ENCODE measurements at regions not wholly inside any gene's neighbourhood (a gene's known extent, or its start where the extent isn't known, plus 50 kb on each side); places are given as distances from the start of the nearest gene placed in this dataset.
A peak's percentile ranks its signal among the peaks of the same experiment; 100 is the strongest.
"Not testable (repeated sequence)": the region's sequence is repeated elsewhere in the genome, so short reads cannot be mapped to it uniquely, and the experiment has no call there.

DNA sequence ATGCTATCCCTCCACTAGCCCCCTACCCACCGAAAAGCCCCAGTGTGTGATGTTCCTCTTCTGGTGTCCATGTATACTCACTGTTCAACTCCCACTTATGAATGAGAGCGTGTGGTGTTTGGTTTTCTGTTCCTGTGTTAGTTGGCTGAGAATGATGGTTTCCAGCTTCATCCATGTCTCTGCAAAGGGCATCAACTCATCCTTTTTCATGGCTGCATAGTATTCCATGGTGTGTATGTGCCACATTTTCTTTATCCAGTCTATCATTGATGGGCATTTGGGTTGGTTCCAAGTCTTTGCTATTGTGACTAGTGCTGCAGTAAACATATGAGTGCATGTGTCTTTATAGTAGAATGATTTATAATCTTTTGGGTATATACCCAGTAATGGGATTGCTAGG, 599.3 kb upstream of the B3GAT1 start:
- DNase-seq (ENCODE audit: low read depth), result not testable (repeated sequence)

DNA sequence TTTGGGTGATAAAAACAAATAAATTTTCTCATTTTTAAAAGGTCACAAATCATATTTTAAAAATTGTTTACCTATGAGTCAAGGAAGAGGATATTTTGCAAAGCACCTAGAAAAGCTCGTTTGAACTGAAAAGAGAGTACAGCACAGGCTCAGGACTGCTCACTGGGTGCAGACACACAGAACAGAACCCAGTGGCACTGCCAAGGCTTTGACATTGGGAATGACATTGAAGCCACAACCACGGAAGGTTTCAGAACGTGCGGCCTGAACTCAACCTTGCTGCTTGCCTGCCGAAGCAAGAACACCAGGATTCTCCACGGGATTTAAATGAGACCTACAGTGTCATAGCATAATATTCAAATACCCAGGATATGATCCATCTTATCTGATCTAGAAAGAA, 597.1 kb upstream of the B3GAT1 start:
- no peak for DNase-seq (ENCODE audit: low read depth)

DNA sequence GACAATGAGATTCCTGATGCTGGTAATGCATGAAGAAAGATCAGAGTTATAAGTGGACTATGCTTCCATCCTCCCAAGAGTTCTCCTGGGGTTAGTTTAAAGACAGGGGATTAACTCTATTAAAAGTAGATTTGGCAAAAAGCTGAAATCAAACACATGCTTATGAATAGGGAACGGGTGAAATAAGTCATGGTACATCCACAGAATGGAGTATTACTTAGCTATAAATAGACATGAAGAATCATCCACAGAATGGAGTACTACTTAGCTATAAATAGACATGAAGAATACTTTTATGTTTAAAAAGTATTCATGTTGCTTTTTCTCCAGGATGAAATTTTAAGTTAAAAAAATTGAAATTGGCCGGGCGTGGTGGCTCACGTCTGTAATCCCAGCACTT, 596.4 kb upstream of the B3GAT1 start:
- no peak for DNase-seq (ENCODE audit: low read depth)

DNA sequence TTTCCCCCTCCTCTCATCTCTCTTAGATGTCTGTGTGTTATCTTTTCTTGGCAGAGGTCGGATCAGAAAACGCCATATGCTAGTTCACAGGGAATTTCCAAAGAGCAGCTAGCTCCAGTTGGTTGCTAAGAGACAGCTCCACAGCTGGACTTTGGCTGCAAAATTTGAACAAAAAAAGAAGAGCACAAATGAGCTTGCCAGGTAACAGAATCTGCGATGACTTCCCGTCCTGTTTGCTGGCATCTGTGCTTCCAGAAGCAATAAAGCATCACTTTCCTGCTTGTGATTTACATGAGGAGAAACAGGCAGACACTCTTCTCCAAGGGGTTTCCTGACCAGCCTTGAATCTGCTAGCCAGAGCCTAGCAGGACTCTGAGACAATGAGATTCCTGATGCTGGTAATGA, 596.0 kb upstream of the B3GAT1 start:
- peak; percentile 31 for DNase-seq (ENCODE audit: low read depth)

DNA sequence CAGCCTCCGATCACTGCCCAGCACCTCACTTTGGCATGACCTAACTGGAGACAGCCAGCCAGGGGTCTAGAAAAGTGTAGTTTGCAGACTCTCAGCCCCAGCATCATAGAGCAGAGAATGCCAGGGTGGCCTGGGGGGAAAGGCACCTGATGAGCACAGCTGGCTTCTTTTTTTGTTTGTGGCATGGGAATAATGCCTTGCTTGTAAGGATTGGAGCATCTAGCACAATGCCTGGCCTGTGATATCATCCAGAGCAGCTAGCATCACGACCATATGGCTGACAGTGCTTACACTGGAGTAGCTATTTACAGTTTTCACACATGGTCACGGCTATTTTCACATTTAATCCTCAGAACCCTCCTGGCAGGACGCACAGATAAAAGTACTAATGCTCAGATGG, 594.8 kb upstream of the B3GAT1 start:
- DNase-seq (ENCODE audit: low read depth), result no peak

DNA sequence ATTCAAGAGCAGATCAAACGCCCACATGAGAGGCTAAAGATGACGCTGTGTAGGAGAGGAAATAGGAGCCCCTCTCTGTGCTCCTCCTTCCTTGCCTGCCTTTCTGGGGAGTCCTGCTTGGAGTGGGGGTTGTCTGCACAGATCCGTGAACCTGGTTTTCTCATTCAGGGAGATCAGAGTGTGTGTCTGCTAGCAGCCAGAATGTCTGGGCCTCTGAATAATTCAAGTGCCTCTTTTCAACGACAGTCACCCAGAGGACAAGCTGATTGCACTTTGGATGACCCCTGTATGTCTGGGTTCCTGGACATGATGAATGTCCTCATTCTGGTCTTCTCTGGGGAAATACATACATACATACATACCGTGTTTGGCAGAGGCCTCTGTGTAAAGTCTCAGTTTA, 592.5 kb upstream of the B3GAT1 start:
- no peak for DNase-seq (ENCODE audit: low read depth)

DNA sequence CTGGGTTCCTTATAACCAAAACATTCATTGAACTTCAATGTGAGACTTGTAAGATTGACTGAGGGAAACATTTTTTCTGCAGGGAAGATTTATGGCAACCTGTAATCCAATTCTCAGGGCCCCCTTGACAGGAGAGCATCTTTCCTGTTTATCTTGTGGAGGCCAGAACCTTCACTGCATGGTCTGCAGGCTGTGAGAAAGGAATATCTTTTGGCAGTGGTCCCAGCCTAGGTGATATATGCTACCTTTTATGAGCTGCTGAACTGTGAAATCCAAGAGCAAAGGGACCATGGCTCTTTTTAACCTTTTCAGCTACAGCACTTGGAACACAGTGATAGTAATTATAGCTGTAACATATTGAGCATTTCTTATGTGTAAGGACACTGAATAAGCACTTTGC, 590.2 kb upstream of the B3GAT1 start:
- DNase-seq (ENCODE audit: low read depth), result no peak

DNA sequence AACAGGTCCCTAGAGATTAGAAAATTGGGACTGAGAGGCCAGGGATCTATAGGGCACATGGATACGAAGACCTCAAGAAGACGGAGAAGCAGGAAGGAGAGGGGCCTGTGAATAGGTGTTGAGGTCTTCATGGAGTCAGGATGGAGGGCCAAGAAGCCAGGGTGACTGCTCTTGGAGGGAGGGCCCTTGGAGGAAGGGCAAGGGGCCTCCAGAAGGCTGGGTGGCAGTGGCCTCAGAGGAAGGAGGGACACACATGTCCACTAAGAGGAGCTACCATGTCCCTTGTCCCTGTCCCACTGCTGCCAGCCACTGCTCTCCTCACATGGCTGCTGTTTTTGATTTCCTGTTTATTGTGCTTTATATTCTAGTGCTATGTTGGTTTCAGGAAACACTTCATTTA, 589.5 kb upstream of the B3GAT1 start:
- no peak for DNase-seq (ENCODE audit: low read depth)

DNA sequence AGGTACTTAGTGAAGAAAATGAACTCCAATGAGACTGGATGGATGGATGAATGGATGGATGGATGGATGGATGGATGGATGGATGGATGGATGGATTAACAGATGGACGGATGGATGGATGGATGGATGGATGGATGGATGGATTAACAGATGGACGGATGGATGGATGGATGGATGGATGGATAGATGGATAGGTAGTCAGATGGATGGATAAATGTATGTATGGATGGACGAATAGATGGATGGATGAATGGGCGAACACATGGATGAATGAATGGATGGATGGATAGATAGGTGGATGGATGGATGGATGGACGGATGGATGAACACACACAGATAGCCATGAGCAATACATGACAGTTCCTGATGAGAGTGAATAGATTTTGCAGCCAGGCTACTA, 589.0 kb upstream of the B3GAT1 start:
- DNase-seq (ENCODE audit: low read depth), result not testable (repeated sequence)

DNA sequence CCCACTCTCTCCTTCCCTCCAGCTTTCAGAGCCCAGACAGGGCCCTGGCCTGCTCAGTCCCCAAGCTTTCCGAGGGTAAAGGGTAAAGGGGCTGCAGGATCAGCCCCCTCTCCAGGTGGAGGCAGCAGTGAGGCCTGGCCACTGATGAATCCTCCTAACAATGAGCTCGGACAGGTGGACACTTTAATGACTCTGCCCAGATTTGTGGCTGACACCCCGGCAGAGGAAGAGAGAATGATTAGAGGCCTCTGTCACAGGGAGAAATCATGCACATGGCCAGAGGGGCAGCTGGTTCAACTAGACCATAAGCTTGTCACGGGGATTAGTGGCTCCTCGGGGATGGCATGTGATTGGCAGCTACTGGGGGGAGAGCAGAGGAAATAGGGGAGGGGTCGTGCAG, 587.5 kb upstream of the B3GAT1 start:
- DNase-seq (ENCODE audit: low read depth), result no peak

DNA sequence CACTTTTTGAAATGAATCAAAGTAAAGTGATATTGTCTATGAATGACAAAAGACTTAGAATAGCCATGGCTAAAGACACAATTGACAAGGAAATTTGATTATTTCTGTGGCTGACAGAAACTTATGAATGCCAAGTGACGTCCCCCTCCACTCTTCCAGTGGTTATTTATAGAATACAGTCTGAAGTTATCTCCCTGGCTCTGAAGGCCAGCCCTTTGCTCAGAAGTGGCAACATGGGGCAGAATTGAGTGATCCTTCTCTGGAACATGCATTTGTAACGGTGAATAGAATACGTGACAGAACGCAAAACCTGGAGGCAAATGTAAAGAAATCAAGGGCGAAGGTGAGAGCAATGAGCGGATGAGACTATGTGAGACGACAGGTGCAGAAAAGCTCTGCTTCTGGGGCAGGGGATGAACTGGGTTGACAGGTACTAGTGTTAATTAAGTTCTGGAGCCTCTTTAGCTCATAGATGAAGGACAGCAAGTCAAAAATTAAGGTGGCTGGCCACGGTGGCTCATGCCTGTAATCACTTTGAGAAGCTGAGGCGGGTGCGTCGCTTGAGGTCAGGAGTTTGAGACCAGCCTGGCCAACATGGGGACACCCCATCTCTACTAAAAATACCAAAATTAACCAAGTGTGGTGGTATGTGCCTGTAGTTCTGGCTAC, 585.7 kb upstream of the B3GAT1 start:
- no peak for DNase-seq (ENCODE audit: low read depth)

DNA sequence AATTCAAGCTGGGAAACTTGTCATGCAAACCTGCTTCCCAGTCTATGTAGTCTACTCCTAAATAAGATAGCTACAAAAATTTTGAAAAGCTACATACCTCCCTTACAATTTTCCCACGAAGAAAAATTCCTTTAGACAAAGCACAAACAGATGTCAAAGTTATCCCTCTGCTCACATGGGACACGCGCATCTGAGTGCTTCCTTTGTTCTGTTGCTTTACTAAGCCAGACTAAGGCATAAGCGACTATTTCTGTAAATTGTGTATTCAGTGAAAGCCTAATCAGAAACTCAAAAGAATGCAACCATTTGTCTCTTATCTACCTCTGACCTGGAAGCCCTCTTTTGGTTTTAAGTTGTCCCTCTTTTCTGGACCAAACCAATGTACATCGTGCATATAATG, 583.7 kb upstream of the B3GAT1 start:
- DNase-seq (ENCODE audit: low read depth), result no peak

DNA sequence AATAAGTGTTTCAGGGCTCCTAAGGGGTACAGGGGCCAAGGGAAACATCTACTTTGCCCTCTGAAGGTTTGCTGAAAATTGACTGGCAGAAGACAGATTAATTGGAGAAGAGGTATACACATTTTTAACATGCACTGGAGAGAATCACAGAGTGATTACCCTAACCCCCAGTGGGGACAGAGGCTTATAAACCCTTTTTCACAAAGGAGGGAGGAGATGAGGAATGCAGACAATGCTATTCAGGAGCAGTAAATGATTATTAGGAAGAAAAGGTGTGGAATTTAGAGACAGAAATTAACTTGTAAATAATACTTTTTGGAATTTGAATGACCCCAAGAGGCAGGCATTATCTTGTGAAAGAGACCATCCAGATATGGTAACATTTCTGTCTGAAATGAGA, 582.4 kb upstream of the B3GAT1 start:
- DNase-seq (ENCODE audit: low read depth), result no peak

DNA sequence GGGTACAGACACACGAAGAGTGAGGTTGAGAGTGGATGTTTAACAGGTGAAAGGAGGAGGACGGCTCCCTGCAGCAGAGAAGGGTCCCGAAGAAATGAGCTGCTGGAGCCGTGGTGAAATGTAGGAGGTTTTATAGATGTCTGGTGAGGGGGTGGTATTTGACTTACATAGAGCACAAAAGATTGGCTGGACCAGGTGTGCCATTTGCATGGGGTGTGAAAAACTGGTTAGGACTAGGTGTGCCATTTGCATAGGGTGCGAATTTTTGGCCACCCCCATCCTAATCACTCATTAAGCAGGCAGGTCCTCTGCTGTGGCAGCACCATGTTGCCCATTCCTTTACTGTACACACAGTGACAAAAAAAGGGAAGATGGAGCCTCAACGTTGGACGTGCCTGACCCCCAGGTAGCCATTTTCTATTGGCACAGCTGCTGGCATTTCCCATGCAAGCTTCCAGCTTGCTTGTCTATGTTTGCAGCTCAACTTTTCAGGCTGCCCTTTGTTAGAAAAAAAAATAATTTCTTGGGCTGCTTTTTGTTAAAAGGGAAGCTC, 581.7 kb upstream of the B3GAT1 start:
- DNase-seq (ENCODE audit: low read depth), result no peak

DNA sequence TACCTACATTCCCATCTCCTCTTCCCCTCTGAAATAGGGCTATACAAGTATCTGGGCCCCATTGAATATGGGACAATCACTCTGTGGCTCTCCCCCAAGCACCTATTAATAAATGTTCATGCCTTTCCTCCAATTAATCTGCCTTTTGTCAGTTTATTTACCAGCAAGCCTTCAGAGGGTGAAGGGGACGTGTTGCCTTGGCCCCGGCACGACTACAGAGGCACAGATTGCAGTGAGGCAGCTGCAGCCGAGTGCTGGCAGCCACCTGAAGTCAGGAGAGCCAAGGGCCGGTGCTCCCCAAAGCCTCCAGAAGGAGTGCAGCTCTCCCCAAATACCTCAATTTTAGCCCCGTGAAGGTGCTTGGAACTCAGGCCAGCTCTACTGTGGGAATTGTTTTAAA, 580.9 kb upstream of the B3GAT1 start:
- no peak for DNase-seq (ENCODE audit: low read depth)

DNA sequence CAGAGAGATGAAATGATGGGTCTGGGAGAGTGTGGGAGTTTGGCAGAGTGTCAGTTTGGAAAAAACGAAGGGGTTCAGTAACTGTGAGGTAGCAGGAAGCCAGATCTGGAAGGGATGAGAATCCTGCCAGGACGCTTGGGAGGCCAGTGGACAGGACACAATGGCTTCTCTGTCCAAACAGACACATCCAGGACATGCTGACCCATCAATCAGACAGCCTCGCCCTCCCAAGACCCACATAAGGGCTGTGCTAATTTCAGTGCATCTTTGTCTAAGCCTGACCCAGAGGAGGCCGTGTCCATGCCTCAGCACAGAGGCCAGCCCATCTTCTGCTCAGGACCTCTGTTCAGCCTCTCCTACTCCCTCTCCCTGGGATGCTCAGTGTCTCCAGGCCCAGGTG, 576.5 kb upstream of the B3GAT1 start:
- no peak for DNase-seq (ENCODE audit: low read depth)

DNA sequence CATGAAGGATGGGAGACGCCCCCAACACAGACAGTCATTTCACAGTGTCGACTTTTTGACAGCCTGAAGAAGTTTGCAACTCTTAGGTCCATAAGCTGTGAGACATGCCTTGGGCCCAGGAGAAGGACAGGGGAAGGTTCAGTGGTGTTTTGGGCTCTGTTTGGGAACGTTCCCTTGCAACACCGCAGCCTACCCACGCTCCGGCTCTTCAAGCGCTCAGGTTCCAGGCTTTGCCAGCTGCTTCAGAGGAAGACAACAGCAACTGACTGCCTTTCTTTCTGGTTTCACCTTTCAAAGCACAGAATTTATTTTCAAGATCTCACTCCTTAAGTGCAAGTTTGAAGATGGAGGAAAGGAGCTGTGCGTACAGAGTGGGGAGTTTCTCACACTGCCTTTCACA, 575.8 kb upstream of the B3GAT1 start:
- DNase-seq (ENCODE audit: low read depth), result no peak

DNA sequence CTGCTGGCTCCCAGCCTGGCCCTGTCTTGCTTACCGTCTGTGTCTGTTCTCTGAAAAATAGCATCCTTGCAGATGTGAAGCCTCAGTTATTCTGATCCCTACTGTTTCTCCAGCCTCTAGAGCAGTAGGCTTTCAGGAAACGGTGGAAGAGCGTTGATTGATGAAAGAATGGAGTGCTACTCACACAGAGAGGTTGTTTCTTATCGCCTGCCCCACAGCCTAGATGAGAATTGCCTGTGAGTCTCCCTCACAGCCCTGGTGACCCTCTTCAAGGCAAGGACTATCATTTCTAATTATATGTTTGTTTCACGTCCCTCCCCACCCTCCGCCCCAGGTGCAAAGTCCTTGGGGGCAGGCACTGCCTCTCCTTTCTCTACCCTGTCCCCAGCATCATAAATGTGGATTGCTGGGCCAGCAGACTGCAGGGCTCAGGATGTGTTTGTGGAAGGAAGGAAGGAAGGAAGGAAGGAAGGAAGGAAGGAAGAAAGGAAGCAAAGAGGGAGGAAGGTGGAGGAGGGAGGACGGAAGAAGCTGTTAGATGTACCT, 575.3 kb upstream of the B3GAT1 start:
- no peak for DNase-seq (ENCODE audit: low read depth)

DNA sequence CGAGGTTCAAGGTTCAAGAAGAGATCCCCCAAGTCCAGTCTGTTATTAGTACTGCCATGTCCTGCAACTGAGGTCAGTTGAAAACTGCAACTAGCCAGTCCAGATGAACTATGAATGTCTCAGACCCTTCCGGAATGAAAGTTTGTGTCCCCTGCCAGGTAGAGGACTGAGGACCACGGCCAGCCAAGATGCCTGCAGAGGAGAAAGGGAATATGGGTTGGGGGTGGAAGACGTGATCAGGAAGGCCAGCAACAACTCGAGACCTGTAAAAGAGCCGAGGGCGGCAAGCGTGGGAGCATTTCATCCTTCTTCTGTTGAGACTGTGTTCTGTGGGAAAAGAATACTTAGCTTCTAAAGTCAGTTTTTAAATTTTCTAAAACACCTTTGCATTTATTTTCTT, 572.4 kb upstream of the B3GAT1 start:
- DNase-seq (ENCODE audit: low read depth), result no peak

DNA sequence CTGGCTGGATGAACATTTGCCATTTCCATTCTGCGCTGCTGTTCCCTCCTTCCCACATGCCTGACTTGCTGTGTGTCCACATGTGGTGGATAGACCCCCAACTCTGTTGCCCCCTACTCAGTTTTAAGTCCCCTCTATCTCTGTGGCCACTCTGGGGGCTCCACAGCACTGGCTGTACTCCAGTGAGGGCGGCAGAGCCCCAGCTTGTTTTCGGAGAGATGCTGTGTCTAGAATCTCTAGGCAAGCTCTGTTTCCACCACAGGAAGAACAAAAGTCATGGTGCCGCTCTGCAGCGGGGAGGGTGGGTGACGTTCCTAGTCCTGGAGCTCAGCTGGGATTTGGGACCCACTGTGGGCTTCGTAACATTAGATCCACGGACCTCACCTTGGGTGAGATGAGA, 570.4 kb upstream of the B3GAT1 start:
- DNase-seq (ENCODE audit: low read depth), result not testable (repeated sequence)

DNA sequence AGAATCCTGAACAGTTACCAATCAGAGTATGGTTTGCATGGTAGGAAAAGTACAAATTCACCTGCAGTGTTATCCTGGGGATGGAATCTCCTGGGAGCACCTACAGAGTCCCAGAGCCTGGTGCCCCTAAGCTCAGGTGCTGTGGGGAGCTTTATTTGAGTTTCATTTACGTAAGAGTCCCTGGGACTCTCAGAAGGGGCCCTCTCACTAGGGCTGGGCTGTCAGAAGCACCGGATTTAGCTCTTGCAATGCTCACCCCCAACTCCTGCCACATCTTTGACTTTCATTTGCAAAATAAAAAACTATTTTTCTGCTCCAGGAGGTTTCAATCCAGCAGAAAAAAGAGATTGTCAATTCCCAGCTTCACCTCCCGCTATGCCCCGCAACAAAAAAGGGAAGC, 569.8 kb upstream of the B3GAT1 start:
- DNase-seq (ENCODE audit: low read depth), result no peak

DNA sequence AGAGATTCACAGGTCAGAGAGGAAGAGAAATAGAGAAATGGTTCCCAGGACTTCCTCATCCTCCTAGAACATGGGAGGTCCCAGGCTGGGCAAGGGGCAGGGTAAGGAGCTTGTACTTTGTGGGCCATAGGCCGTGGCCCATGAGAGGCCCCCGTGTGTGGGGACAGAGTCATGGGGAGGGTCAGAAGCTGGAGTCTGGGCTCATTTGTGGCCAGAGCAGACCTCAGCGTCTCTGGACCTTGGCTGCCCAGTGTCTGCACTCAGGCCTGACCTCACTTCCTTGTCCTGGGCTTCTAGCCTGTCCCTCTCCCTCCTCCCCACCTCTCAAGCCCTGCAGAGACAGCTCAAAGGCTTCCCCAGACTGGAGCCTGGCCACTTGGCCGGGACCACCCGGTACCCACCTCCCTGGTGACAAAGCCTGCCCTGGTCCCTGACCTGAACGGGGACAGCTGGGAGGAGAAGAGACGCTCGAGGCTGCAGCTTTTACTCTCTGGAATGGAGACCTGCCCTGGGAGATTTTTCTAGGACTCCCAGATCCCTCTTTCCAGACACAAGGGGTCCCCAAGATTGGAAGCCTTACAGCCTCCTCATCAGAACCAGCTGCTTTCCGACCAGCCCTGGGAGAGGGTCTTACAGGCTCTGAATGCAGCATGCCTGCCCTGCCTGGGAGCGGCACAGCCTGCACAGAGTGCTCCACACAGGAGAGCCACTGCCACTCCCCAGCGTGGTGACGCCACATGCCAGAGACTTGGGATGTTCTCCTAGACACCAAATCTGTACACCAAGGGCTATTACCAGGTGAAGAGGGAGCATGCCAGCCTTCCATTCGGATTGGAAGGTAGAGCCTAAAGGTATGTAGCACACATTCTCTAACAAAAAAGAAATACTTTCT, 569.0 kb upstream of the B3GAT1 start:
- no peak for DNase-seq (ENCODE audit: low read depth)

DNA sequence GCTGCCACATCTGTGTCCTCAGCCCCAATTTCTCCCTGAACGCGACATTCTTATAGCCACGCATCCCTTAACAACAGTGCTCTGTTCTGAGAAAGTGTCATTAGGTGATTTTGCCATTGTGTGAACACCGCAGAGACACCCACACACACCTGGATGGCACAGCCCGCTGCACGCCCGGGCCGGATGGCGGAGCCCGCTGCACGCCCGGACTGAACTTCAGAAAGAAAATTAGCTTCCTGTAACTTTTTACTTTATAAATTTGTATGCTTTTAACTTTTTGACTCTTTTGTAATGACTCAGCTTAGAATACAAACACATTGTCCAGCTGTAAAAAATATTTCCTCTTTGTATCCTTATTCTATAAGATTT, 567.0 kb upstream of the B3GAT1 start:
- not testable (repeated sequence) for DNase-seq (ENCODE audit: low read depth)

Measured in forelimb muscle (tissue), 1 donor.